Adrenal gland (tissue), 9 donors: ENCODE measurements at regions not wholly inside any gene's neighbourhood (a gene's known extent, or its start where the extent isn't known, plus 50 kb on each side); places are given as distances from the start of the nearest gene placed in this dataset.

ENCODE experiments used
- DNase-seq, 7 donors: peaks; one replicate each; pipeline ENCODE4 v3.0.0-alpha.2; 2019 to 2020
- H3K27ac ChIP-seq, 5 donors: fragments of 200-600 bp; sonication (generic) in 4 of 5; 1 replicate in 3 of 5; 2 replicates in 2 of 5; pipeline versions ENCODE4 v1.5.1 to v1.8.0; 2016 to 2020; ENCODE audit warnings: mild to moderate bottlenecking in 1 of 5
- H3K27me3 ChIP-seq: fragments of 200-600 bp; 2 replicates; pipeline ENCODE4 v1.8.0; 2021
- H3K36me3 ChIP-seq, 2 donors: fragments of 200-600 bp; replicated peaks in 1 of 2; 1 replicate in 1 of 2; 2 replicates in 1 of 2; pipeline versions ENCODE4 v1.5.1 to v1.8.0; 2018 to 2022
- H3K4me1 ChIP-seq, 2 donors: fragments of 200-600 bp; replicated peaks in 1 of 2; 1 replicate in 1 of 2; 2 replicates in 1 of 2; pipeline versions ENCODE4 v1.5.1 to v1.8.0; 2018 to 2021
- H3K4me3 ChIP-seq, 4 donors: fragments of 200-600 bp; sonication (generic) in 3 of 4; one replicate each; pipeline ENCODE4 v1.5.1; 2016 to 2018
- H3K9me3 ChIP-seq, 3 donors: fragments of 200-600 bp; sonication (generic) in 1 of 3; replicated peaks in 1 of 3; 1 replicate in 2 of 3; 2 replicates in 1 of 3; pipeline versions ENCODE4 v1.5.1 to v1.8.0; 2016 to 2021
- CTCF ChIP-seq, 6 experiments: fragments of 450-650 bp in 4 of 6; fragments of 200-600 bp in 2 of 6; sonication (generic) in 1 of 6; IDR thresholded peaks; 1 replicate in 5 of 6; 2 replicates in 1 of 6; pipeline versions ENCODE4 v1.5.1 to v1.8.0; 2016 to 2021; ENCODE audit warnings: antibody characterized with exemption in 6 of 6, mild to moderate bottlenecking in 2 of 6, moderate library complexity in 1 of 6
- POLR2A ChIP-seq, 2 donors: fragments of 450-650 bp; IDR thresholded peaks; one replicate each; pipeline ENCODE4 v1.6.1; 2017; ENCODE audit warnings: antibody characterized with exemption in 2 of 2, mild to moderate bottlenecking in 2 of 2, moderate library complexity in 1 of 2
- WGBS, 4 donors: extraction: QIAGEN DNeasy Blood & Tissue Kit in 2 of 4; methylation state at CpG; one replicate each; pipeline versions ENCODE4 v1.1.5 to v1.1.7; 2013 to 2017; 5-methylcytosine and 5-hydroxymethylcytosine counted together
- intact Hi-C, 2 donors: fragments of 100-400 bp; cut with DNase I; formaldehyde crosslinking; loops; one replicate each; pipeline versions ENCODE4 v1.14.1 to v1.15.0; 2022 to 2023
- donor health status: healthy with polysubstance abuse.
- donor health status: Bipolar disorder and iron deficiency.
- donor health status: DM: yes; HTN: yes; CAD: no.
- donor health status: DM: no; HTN: no; CAD: no.
- donor health status: DM: no; HTN: no; CAD: no.

DNA sequence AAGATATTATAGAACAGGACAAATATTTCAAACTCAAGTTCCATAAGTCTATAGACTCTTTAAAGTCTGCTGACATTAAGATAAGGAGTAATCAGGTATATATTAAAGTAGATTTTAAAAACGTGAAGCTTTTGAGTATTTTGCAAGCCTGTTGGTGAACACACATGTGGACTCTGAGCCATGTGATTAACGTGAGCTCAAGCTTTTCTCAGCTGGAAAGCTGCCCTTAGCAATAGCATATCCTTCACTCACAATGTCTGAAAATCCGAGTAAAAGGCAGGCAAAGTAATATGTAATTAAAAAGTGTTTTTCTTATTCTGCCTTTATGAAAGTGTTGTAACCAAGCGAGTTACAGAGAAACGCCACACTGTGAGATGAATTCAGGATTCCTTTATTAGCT is 140.5 kb upstream of the AADAT start:
- no peaks in the 10 kb centered on the region for H3K9me3 ChIP-seq
- TF ChIP-seq POLR2A (IDR thresholded peaks at IDR 0.05) (no peak), CTCF (IDR thresholded peaks at IDR 0.05) (no peak)
- H3K27me3 ChIP-seq, result no peaks in the 10 kb centered on the region
- H3K4me3 ChIP-seq, result no peak overlapping the region
- no peak overlapping the region for H3K27ac ChIP-seq
- H3K36me3 ChIP-seq, result no peaks in the 10 kb centered on the region
- WGBS, 4 donors, result 46 to 61% (median 48%) methylated on average over 5 of the region's 5 CpGs
- no peak for DNase-seq
- intact Hi-C loops, result no loop called here
- H3K4me1 ChIP-seq, result no peaks in the 10 kb centered on the region

GRCh38 chr4:170229006-170229405 is 139.2 kb upstream of the AADAT start:
- intact Hi-C loops, result no loop called here
- WGBS, 4 donors, result 46 to 51% (median 49%) methylated on average over 1 of the region's 1 CpG
- no peak for TF ChIP-seq POLR2A (IDR thresholded peaks at IDR 0.05)
- TF ChIP-seq CTCF (IDR thresholded peaks at IDR 0.05), result no peak
- no peak overlapping the region for H3K27ac ChIP-seq
- H3K9me3 ChIP-seq, result no peaks in the 10 kb centered on the region
- no peak overlapping the region for H3K4me3 ChIP-seq
- no peaks in the 10 kb centered on the region for H3K27me3 ChIP-seq
- no peaks in the 10 kb centered on the region for H3K4me1 ChIP-seq
- H3K36me3 ChIP-seq, result no peaks in the 10 kb centered on the region
- DNase-seq, result no peak

GRCh38 chr4:170227928-170228327 is 138.2 kb upstream of the AADAT start:
- Histone ChIP-seq H3K27me3 (no peaks in the 10 kb centered on the region), H3K4me3 (no peak overlapping the region), H3K9me3 (no peaks in the 10 kb centered on the region), H3K36me3 (no peaks in the 10 kb centered on the region), H3K4me1 (no peaks in the 10 kb centered on the region), H3K27ac (no peak overlapping the region)
- DNase-seq, result no peak
- WGBS, 4 donors, result 76 to 88% (median 79%) methylated on average over 2 of the region's 2 CpGs
- TF ChIP-seq POLR2A (IDR thresholded peaks at IDR 0.05) (no peak), CTCF (IDR thresholded peaks at IDR 0.05) (no peak)
- intact Hi-C loops, result no loop called here

- intact Hi-C loops, result no loop called here
- Histone ChIP-seq H3K27ac (no peak overlapping the region), H3K4me1 (no peaks in the 10 kb centered on the region), H3K4me3 (no peak overlapping the region), H3K27me3 (no peaks in the 10 kb centered on the region), H3K36me3 (no peaks in the 10 kb centered on the region), H3K9me3 (no peaks in the 10 kb centered on the region)
- no peak for TF ChIP-seq POLR2A (IDR thresholded peaks at IDR 0.05)
- TF ChIP-seq CTCF (IDR thresholded peaks at IDR 0.05), result no peak
- 44 to 72% (median 58%) methylated on average over 2 of the region's 2 CpGs for WGBS, 4 donors
- DNase-seq, result no peak
Observed at GRCh38 chr4:170226288-170226687, 136.5 kb upstream of the AADAT start.
